HepG2 (cell line): ENCODE measurements at regions not wholly inside any gene's neighbourhood (a gene's known extent, or its start where the extent isn't known, plus 50 kb on each side); places are given as distances from the start of the nearest gene placed in this dataset.
"Not testable (repeated sequence)": the region's sequence is repeated elsewhere in the genome, so short reads cannot be mapped to it uniquely, and the experiment has no call there.

Experiments used
- ARNTL ChIP-seq: sonication (generic); formaldehyde crosslinking; IDR thresholded peaks from 2 replicates; pipeline ENCODE4 v1.4.0; 2020; ENCODE audit warnings: mild to moderate bottlenecking, missing genetic modification reagents
- RNF2 ChIP-seq: fragments of 450-650 bp; conservative IDR thresholded peaks from 2 replicates; pipeline ENCODE4 v1.6.1; 2016; ENCODE audit warnings: low read depth
- SKIL ChIP-seq: sonication (generic); formaldehyde crosslinking; IDR thresholded peaks from 2 replicates; pipeline ENCODE4 v1.8.0; 2022; ENCODE audit warnings: missing genetic modification reagents, mild to moderate bottlenecking, moderate library complexity, borderline replicate concordance
- ZNF317 ChIP-seq: sonication (generic); formaldehyde crosslinking; IDR thresholded peaks from 2 replicates; pipeline ENCODE4 v1.5.0; 2020; ENCODE audit warnings: mild to moderate bottlenecking, missing genetic modification reagents
- TF ChIP-seq, protein P1 (sequence below): sonication (generic); formaldehyde crosslinking; conservative IDR thresholded peaks from 2 replicates; pipeline ENCODE4 v1.4.0; 2020; ENCODE audit warnings: missing genetic modification reagents
- TF ChIP-seq, protein P2 (sequence below): sonication (generic); formaldehyde crosslinking; IDR thresholded peaks from 2 replicates; pipeline ENCODE4 v1.5.1; 2020; ENCODE audit warnings: missing genetic modification reagents, mild to moderate bottlenecking, borderline replicate concordance
- TF ChIP-seq, protein P3 (sequence below): IDR thresholded peaks from 2 replicates; pipeline ENCODE4 v1.6.1; 2012; ENCODE audit warnings: inconsistent platforms

DNA sequence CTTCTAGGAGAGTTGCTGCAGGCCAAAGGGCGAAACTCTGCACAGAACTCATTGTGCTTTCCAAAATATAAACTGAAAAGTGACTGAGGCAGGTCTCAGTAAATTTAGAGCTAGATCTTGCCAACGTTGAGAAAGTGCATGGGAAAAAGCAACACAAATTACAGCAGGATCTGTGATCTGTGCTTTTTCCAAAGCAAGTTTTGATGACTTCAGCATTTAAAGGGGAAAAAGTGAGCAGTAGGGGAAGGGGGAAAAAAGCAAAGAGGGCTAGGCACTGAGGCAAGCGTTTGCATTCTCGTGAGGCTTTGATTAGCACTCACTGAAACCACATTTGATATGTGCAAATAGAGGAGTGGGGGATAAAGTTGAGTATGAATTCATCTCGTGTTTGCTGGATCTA lies 351.5 kb upstream of the NPAP1 start:
- TF ChIP-seq, protein P1, sequence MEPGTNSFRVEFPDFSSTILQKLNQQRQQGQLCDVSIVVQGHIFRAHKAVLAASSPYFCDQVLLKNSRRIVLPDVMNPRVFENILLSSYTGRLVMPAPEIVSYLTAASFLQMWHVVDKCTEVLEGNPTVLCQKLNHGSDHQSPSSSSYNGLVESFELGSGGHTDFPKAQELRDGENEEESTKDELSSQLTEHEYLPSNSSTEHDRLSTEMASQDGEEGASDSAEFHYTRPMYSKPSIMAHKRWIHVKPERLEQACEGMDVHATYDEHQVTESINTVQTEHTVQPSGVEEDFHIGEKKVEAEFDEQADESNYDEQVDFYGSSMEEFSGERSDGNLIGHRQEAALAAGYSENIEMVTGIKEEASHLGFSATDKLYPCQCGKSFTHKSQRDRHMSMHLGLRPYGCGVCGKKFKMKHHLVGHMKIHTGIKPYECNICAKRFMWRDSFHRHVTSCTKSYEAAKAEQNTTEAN (CRISPR knock-in tag): not testable (repeated sequence)
- TF ChIP-seq, protein P2, sequence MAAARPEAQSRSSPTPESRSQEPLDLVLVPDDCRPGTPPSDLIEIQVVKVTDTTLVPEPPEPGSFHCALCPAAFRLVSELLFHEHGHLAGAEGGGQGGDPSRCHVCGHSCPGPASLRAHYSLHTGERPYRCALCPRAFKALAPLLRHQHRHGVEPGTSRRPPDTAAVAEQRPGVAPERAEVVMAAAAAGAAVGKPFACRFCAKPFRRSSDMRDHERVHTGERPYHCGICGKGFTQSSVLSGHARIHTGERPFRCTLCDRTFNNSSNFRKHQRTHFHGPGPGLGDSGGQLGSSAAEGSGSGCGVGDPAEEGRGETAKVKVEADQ (CRISPR knock-in tag): not testable (repeated sequence)
- TF ChIP-seq SKIL (CRISPR knock-in tag); RNF2; ARNTL (CRISPR knock-in tag); ZNF317 (CRISPR knock-in tag): not testable (repeated sequence)
- TF ChIP-seq, protein P3, sequence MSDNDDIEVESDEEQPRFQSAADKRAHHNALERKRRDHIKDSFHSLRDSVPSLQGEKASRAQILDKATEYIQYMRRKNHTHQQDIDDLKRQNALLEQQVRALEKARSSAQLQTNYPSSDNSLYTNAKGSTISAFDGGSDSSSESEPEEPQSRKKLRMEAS: not testable (repeated sequence)
